ENCODE measurements at regions not wholly inside any gene's neighbourhood (a gene's known extent, or its start where the extent isn't known, plus 50 kb on each side); places are given as distances from the start of the nearest gene placed in this dataset.
A peak's percentile ranks its signal among the peaks of the same experiment; 100 is the strongest.

- no peaks in the 10 kb centered on the region for H3K27me3 ChIP-seq
- intact Hi-C loops (cut with DNase I) = no loop called here
- DNase-seq (no peak), ATAC-seq (peak; percentile 11)
- no peaks in the 10 kb centered on the region for H3K36me3 ChIP-seq (replicated peaks in 1 of 2; ENCODE audit: insufficient read depth in 1 of 2, low read depth in 2 of 2)
- H3K4me3 ChIP-seq = no peak overlapping the region
- peak overlapping the region; percentile 17 to 77 (median 68) for H3K27ac ChIP-seq
- H3K9me3 ChIP-seq = peaks cover 0 to 6% (median 0%) of the 10 kb centered on the region in 3 donors
- H3K4me1 ChIP-seq = peaks cover 16% of the 10 kb centered on the region
- WGBS, 2 donors = 91 to 100% methylated on average over 1 of the region's 1 CpG
- TF ChIP-seq POLR2A (IDR thresholded peaks at IDR 0.05) = no peak
- TF ChIP-seq CTCF (IDR thresholded peaks at IDR 0.05) = no peak
Observed at GRCh38 chr3:194046531-194046930, 89.4 kb upstream of the HES1 start.

DNA sequence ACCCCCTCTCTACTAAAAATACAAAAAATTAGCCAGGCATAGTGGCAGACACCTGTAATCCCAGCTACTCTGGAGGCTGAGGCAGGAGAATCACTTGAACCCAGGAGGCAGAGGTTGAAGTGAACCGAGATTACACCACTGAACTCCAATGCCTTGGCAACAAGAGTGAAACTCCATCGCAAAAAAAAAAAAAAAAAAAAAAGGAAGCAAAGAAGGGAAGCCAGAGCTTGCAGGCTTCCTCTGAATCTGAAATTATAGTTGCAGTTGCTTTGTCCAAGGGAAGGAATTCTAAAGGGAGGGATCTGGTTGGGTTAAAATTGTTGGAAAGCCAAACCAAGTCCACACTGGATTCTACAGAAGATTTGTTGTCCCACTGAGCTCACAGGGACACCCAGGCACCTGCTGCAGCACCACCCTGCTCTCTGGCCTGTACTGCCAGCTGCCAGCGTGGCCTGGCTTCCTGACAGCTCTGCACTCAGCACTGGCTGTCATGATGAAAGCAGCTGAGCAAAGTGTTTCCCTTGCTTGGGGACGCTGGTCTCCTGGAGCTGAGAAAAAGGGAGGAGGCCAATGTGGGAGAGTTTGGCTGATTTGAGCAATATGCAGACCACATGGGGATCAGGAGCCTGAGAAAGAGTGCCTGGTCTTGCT is 88.8 kb upstream of the HES1 start:
- H3K36me3 ChIP-seq (replicated peaks in 1 of 2; ENCODE audit: insufficient read depth in 1 of 2, low read depth in 2 of 2) = no peaks in the 10 kb centered on the region
- peak; percentile 96 for ATAC-seq
- H3K27ac ChIP-seq = peak overlapping the region; percentile 62 to 77 (median 68)
- intact Hi-C loops (cut with DNase I) = no loop called here
- peaks cover 16% of the 10 kb centered on the region for H3K4me1 ChIP-seq
- TF ChIP-seq POLR2A (IDR thresholded peaks at IDR 0.05) (peak in 1 of 3 donors; percentile 16), CTCF (IDR thresholded peaks at IDR 0.05) (no peak)
- 3% methylated on average over 3 to 4 of the region's 4 CpGs for WGBS, 2 donors
- H3K9me3 ChIP-seq = peaks cover 0 to 6% (median 0%) of the 10 kb centered on the region in 3 donors
- H3K4me3 ChIP-seq = no peak overlapping the region
- no peaks in the 10 kb centered on the region for H3K27me3 ChIP-seq
- DNase-seq = peak; percentile 78 to 93 (median 90)

- TF ChIP-seq POLR2A (IDR thresholded peaks at IDR 0.05) (no peak), CTCF (IDR thresholded peaks at IDR 0.05) (no peak)
- no peak for DNase-seq
- H3K36me3 ChIP-seq (replicated peaks in 1 of 2; ENCODE audit: insufficient read depth in 1 of 2, low read depth in 2 of 2) = no peaks in the 10 kb centered on the region
- H3K9me3 ChIP-seq = peaks cover 0 to 6% (median 0%) of the 10 kb centered on the region in 3 donors
- WGBS, 2 donors = 95 to 97% methylated on average over 1 of the region's 1 CpG
- intact Hi-C loops (cut with DNase I) = no loop called here
- ATAC-seq = no peak
- no peak overlapping the region for H3K4me3 ChIP-seq
- no peaks in the 10 kb centered on the region for H3K27me3 ChIP-seq
- no peak overlapping the region for H3K27ac ChIP-seq
- peaks cover 16% of the 10 kb centered on the region for H3K4me1 ChIP-seq
Observed at GRCh38 chr3:194049394-194049793, 86.6 kb upstream of the HES1 start.

DNA sequence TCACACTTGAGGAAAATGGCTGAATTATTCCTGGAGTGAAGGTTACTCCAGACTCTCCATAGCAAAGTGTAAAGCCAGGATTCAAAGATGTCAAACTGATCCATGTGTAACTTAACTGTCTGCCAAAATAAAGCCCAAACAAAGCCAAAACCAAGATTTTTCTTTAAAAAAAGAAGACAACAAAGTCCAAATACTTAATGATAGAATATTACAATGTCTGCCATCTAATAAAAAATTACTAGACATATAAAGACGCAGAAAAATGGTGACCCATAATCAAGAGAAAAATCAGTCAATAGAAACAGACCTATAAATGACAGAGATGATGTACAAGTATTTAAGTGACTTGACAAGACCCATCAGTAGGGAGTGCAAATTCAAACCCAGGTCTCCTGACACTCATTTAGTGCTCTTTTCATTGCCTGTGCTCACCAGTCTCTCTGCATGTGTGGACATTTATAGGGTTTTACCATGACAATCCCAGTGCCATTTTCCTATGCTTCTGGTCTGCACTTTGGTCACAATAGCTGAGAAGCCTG is 85.1 kb upstream of the HES1 start:
- no peak for TF ChIP-seq POLR2A (IDR thresholded peaks at IDR 0.05)
- no peak for TF ChIP-seq CTCF (IDR thresholded peaks at IDR 0.05)
- 90 to 96% methylated on average over 1 of the region's 1 CpG for WGBS, 2 donors
- DNase-seq = no peak
- H3K27me3 ChIP-seq = no peaks in the 10 kb centered on the region
- H3K4me1 ChIP-seq = peaks cover 16% of the 10 kb centered on the region
- peaks cover 0 to 6% (median 0%) of the 10 kb centered on the region in 3 donors for H3K9me3 ChIP-seq
- no peak for ATAC-seq
- intact Hi-C loops (cut with DNase I) = no loop called here
- H3K4me3 ChIP-seq = no peak overlapping the region
- no peaks in the 10 kb centered on the region for H3K36me3 ChIP-seq (replicated peaks in 1 of 2; ENCODE audit: insufficient read depth in 1 of 2, low read depth in 2 of 2)
- H3K27ac ChIP-seq = no peak overlapping the region
